ENCODE measurements at regions not wholly inside any gene's neighbourhood (a gene's known extent, or its start where the extent isn't known, plus 50 kb on each side); places are given as distances from the start of the nearest gene placed in this dataset.
A peak's percentile ranks its signal among the peaks of the same experiment; 100 is the strongest.
"Not testable (repeated sequence)": the region's sequence is repeated elsewhere in the genome, so short reads cannot be mapped to it uniquely, and the experiment has no call there.

DNA sequence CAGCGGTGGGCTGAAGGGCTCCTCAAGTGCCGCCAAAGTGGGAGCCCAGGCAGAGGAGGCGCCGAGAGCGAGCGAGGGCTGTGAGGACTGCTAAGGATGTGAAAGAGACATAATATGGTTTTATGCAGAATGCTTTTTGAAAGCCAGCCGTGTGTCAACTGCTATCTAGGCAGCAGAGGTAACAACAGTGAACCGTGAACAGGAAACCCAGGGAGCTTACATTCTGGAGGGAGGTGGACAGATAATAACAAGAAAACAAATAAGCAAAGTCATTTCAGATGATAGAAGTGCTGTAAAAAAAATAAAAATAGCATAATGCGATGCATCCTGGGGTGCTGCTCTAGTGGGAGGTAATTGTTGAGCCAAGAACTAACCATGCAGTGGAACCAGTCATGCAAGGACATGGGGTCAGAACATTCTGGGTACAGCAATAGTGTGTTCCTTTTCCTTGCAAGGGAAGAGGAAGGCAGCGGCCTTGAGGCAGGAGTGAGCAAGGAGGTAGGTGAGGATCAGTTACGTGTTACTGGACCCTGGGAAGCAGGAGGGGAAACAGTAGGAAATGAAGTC, 134.4 kb upstream of the TMEM170B start:
- DNase-seq, result no peak

DNA sequence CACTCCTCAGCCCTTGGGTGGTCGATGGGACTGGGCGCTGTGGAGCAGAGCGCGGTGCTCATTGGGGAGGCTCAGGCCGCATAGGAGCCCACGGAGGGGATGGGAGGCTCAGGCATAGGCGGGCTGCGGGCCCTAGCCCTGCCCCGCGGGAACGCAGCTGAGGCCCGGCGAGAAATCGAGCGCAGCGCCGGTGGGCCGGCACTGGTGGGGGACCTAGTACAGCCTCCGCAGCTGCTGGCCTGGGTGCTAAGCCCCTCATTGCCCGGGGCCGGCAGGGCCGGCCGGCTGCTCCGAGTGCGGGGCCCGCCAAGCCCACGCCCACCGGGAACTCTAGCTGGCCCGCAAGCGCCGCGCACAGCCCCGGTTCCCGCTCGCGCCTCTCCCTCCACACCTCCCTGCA, 135.0 kb upstream of the TMEM170B start:
- not testable (repeated sequence) for DNase-seq

DNA sequence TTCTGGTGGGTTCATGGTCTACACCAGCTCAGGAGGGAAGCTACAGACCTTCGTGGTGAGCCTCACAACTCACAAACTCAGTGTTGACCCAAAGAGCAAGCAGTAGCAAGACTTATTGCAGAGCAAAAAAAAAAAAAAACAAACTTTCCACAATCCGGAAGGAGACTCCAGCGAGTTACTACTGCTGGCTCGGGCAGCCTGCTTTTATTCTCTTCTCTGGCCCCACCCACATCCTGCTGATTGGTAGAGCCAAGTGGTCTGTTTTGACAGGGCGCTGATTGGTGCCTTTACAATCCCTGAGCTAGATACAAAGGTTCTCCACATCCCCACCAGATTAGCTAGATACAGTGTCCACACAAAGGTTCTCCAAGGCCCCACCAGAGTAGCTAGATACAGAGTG, 135.6 kb upstream of the TMEM170B start:
- not testable (repeated sequence) for DNase-seq

DNA sequence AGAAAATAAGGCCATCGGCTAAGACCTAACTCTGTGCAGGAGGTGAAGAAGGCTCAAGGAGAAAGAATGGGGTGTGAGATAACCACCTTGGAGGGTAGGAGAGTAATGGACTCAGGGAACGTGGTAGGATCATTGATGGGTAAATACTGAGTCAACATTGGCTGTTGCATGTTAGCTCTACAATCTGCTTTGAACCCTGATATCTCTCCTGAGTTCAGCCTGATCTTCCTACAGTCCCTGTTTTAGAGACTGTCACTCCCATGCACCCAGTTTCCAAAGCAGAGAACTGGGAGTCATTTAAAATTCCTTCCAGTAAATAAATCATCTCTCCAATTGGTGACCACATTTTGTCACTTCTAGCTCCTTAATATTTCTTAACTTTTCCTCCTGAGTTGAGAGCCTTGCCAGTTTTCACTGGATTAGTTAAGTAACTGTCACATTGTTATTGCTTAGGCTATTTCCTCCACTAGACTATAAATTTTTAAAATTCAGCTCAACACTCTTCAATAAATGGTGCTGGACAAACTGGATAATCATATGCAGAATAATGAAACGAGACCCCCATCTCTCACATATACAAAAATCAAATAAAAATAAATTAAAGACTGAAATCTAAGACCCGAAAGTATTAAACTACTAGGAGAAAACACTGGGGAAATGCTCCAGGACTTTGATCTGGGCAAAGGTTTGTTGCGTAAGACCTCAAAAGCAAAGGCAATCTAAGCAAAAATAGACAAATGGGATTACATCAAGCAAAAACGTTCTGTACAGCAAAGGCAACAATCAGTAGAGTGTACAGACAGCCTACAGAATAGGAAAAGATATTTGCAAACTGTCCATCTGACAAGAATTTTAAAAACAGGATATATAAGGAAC, 138.9 kb upstream of the TMEM170B start:
- no peak for DNase-seq

DNA sequence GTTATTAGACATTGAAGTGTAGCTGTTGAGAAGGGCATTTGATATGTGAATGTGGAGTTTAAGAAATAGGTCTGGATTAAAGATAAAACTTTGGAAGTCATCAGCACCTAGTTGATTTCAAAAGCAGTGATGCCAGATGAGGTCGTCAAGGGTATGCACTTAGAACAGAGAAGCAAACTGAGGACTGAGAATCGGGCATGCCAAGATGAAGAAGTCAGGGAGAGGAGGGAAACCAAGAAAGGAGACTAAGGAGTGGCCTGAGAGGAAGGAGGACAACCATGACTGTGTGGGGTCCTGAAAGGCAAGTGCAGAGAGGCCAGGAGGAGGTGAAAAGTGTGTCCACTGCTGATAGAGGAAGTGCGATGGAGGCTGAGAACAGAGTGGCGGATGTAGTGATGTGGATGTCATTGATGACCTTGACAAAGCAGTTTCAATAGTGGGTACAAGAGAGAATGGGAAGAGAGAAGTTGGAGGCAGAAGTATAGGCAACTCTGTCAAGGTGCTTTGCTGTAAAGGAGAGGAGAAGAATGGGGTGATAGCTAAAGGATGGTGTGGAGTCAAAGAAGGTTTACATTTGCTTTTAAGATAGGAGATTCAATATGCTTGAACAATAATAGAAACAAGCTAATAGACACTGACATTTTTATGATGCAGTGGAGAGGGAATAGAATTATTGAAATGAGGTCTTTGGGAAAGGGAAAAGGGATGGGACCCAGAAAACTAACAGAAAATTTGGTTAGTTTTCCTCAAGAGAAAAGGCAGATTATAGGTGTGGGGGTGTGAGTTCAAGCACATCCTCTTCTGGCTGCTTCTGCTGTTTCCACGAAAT, 139.7 kb upstream of the TMEM170B start:
- DNase-seq, result no peak

DNA sequence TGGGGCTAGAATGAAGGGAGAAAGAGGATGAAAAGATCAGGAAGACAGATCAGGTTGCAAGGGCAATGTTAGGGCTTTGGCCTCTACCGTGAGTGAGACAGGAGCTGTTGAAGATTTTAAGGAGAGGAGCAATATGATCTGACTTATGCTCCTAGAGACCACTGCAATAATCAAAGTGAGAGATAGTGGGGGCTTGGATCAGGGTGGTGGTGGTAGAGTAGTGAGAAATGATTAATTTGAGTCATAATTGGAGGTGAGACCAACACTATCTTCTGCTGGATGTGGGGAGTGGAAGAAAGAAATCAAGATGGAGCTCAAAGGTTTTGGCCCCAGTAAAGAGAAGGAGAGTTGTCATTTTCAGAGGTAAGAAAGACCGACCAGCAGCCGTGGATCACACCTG, 140.7 kb upstream of the TMEM170B start:
- DNase-seq, result no peak

DNA sequence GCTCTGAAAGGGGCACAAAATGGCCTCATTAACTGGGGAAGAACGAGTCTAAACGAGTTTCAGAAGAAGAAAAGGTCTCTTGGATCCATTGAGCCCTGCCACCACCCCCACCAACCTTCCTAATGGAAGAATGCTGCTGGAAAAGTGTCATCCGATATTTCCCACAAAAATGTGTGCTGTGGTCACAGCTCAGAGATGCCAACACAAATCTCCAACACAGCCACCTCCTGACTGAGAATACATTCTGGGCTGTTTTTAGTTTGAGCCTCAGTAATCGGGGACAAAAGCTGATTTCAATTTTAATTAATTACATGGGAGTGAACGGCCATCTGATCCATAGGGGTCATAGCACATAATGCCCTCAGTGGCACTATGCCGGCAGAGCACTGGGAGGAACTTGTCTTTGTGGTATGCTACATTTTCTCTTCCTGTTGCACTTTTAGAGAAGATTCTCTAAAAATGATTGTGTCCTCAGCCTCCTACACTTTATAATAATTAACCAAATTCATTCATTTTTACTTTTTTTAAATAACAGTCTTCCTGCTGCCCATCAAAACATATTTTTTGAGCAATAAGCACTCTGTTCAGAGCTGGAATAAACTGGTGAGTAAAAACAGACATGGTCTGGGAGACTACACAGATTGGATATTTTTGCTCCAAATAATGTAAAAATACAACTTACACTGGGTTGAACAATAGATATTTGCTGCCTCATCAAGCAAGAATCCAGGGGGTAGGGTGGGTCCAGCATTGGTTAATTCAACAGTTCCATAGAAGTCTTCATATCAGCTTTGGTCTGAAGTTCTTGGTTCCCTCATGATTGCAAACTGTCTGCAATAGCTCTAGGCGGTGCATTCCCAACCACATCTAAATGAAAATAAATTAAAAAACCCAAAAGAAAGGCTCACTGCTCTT, 143.6 kb upstream of the TMEM170B start:
- DNase-seq, result no peak

DNA sequence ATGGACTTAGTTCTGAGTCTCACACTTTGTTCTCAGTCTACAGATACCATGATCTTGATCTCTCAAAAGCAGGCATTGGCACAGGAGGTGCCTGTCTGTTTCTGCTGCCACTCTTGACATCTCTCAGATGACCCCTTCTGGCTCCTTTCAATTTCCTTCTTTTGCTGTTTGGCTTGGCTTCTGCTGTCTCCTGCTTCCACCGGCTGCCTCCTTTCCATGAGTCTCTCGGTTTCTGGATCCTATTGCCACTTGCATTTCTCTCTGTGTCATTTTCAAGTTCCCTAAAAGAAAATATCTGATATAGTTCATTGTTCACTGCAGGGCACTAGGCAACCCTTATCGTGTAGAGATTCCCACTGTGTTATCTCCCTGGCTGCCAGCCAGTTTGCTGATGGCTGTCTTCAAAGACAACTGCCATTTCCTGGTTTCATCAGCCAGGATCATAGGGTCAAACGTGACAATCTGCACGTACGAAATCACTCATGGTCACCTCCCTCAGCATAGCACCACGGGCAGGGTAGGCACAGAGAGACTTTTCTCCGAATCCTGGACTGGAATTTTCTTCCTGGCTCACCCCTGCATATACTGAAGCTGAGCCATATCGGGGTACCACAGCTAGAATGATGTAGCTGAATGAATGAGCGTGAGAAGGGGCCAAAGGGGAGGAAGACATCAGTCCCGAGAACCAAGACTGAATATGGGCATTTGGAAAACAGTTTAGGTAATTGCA, 144.6 kb upstream of the TMEM170B start:
- DNase-seq, result no peak

DNA sequence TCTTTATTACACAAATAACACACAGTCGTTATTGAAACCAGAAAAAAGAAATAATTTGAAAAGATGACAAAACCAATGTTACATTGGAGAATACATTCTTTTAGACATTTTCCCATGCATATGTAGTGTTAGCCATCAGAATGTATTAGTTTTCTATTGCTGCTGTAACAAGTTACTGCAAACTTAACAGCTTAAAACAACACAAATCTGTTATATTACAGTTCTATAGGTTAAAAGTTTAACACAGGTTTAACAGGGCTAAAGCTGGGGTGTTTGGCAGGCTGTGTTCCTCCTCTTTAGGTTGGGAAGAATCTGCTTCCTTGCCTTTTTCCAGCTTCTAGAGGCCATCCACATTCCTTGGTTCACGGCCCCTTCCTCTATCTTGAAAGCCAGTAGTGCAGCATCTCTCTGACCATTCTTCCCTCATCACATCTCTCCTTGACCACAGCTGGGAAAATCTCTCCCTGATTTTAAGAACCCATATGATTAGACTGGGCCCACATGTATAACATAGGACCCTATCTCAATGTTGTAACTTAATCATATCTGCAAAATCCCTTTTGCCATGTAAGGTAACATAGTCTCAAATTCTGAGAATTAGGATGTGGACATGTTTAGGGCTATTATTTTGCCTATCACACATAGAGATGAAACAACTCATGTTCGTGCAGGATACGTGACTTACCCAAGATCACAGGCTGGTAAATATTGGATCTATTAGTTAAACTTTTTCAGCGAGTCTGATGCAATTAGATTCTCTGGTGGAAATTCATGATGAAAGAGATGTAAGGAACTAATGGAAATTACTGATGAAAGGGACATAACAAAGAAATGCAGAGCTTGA, 145.4 kb upstream of the TMEM170B start:
- DNase-seq, result no peak

DNA sequence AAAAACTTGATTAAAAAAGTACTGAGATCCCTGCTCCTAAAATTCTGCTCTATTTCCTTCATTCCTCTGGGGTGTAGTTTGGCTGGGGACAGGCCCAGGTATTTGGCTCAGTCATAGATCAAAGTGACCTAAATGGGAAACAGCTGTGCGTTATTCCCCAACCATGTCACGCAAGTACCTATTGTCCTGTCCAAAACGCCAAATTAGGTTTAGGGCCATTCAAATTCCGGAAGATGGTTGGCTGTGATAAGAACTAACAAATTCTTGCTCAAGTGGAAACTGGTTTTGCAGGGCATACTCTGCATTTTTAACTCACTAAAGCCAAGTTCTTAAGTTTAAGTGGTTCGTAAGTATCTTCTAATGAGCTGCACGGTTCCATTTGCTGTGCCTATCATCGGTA, 147.6 kb upstream of the TMEM170B start:
- no peak for DNase-seq

DNA sequence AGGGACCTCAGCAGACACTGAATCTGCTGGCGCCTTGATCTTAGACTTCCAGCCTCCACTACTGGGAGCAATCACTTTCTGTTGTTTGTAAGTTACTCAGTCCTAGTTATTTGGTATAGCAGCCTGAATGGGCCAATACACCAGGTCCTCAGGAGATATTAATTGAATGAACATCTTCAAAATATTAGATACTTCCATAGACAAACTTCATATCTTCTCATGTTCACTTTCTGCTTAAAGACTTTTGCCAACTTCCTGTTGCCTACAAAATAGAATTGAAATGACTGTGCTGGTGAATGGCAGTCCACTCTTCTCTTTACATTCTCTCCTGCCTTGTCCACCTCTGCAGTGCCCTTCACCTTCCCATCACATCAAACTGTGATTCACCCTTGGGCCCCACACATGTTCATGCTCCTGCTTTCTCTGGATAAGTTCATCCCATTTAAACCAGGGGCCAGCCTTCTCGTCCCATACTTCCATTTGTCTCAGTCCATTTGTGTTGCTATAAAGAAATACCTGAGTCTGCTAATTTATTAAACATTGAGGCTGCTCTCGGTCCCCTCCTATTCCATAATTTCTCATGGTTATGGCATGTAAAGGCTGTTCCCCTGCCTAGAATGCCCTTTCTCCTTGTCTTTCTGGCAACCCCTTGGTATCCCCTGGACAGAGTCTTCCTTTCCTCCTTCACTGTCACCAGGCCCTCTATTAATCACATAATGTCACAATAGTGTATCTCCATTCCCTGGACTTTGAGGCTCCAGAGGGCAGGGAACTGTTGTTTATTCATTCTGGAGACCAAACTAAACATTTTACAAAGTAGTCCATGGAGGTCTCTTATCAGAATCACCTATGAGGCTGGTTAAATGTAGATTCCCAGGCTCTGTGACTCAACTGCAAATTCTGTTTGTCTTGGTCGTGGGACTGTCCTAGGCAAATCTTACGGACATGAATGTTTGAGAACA, 148.3 kb upstream of the TMEM170B start:
- DNase-seq, result no peak

DNA sequence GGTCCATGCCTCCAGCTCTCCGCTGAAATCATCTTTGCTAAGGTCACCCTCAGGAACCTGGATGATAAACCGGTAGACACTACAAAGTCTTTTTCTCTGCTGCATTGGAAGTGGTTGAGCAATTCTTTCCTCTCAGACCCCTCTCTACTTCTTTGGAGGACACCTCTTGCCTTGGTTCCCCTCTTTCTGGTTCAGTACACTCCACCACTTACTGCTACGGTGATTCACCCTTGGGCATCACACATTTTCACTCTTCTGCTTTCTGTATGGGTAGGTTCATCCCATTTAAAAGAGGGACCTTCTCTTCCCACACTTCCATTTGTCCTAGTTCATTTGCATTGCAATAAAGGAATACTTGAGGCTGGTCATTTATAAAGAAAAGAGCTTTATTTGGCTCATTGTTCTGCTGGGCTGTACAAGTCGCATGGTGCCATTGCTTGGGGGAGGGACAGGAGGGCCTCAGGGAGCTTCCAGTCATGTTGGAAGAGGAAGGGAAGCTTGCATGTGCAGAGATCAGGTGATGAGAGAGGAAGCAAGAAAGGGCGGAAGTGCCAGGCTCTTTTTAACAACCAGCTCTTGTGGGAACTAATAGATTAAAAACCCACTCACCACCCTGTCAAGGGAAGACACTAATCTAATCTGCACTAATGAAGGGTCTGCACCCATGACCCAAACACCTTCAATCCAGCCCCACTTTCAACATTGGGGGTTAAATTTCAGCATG, 149.7 kb upstream of the TMEM170B start:
- DNase-seq, result no peak

DNA sequence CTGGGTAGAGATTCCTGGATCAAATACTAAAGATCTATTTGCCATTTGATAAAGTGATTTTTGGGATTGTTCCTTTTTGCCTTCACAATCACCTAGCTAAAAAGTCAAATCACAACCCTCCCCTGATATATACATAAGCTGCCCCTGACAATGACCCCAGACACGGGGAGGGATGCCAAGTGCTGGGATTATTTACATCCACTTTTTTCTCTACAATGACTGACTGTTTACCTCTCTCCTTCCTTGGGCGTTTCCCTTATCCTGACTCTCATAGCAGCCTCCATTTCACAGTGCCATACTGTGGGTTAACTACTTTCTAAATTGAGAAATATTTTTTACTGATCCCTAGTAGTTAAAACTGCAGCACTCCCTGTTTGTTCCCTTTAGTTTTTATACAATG, 150.8 kb upstream of the TMEM170B start:
- no peak for DNase-seq

DNA sequence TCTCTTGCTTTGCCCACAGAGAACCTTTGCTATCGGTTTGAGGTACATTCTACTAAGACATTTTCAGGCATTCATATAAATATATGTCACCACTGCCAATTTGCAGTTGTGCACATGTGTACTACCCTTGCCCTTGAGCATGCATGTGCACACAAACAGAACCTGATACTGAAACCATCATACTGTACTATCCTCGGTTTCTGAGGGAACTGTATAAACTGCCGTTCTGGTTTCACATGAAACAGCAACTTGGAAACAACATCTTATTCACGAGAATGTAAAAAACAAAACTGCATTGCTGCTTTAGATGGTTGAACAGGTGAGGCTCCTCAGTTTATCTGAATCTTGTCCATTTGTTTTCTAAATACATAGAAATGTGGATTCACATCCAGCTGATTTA, 151.2 kb upstream of the TMEM170B start:
- no peak for DNase-seq

DNA sequence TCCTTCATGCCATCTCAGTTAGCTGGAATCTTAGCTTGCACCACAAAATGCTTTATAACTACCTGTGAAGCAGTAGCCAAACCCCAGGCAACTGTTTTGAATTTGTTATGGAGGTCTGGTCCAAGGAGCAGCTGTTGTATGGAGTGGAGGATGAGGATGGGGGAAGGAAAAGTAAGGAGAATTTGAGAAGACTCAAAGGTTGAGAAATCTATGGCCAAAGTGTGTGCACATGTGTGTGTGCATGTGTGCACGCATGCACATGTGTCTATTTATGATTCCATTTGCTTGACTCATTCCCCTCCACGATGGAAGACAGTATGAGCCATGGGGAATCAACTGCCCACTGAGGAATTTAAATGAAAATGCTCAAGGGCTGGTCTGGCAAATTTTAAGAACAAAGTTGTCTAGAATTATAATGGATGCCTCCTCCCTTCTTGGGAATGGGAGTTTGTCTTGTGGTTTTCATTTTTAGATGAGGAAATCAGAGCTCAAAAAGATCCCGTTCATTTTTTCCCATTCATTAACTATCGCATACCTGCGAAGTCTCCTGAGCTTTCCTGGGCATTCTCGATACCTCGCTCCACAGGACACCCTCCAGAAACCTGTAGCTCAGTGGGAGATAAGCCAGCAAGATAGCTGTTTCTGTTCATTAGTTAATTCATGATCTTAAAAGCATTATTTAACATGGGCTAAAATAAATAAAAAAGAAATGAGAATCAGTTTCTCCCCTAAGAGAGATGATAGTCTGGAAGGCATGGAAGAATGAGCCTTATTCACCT, 152.3 kb upstream of the NEDD9 start:
- no peak for DNase-seq

DNA sequence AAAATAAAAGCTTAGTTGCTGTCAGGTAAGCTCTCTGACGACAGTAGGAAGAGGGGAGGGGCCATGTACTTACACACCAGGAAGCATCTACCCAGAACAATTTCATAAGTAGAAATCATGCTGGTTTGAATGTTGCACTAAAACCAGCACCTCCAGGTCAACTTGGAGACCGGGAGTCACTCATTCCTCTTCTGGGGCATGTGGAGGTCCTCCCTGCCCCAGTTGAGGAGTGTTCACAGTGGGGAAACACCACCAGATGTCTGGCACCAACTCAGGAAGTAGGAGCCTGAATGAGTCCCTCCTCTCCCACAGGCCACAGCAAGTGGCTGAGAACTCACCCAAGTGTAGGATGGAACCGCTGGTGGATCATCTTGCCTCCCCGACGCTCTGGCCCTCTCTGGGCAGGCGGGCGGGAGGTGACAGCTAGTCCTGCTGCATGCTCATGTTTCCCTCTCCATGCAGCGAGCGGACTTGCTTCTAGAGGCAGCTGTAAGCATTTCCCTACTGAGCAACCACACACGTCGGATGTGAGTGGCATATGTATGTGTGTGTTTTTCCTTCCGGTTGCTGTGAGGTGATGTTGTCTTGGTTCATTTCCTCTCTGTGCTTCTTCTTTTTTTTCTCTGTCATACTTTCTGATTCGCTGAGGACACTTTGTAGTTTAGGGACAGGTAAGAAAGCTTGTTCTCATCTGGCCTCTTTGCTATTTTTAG, 149.5 kb upstream of the NEDD9 start:
- DNase-seq, result peak; percentile 60 to 64

DNA sequence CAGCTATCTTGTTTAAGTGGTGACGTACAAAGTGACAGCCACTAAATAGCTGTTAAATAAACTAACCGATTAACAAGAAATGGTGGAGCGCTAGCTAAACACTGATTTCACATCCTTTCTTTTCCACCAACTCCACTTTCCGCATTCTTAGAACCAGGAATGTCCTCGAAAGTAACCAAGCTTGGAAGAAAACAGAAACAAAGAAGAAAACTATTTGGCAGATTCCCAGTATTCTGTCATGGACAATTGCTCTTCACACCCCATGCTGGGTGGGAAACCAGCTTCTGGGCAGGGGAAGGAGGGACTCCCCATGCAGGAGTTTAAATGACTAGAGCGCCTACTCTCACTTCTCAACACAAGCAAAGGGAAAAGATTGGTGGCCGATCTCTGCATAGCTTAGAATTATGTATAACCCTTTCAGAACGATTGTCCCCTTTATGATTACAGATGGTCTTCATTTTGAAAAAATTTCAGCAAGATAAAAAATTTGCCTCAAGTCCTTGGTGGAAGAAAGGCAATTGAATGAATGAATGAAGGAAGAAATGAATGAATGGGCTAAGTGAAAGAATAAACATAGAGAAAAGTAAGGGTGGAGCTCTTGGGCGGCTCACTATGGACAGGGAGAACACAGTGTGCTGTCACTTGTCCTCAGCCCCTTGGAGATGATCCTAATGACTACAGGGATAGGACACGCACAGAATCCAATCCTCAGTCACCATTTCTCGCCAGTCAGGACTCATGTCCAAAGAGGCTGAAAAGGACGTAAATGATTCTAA, 148.7 kb upstream of the NEDD9 start:
- DNase-seq, result no peak
